ENCODE measurements at regions not wholly inside any gene's neighbourhood (a gene's known extent, or its start where the extent isn't known, plus 50 kb on each side); places are given as distances from the start of the nearest gene placed in this dataset.
"Not testable (repeated sequence)": the region's sequence is repeated elsewhere in the genome, so short reads cannot be mapped to it uniquely, and the experiment has no call there.

- no peak for DNase-seq (ENCODE audit: low read depth in 3 of 3)
Observed at GRCh38 chr14:106187216-106187615, 660.8 kb downstream of the TMEM121 start.

- not testable (repeated sequence) for DNase-seq (ENCODE audit: low read depth in 3 of 3)
Observed at GRCh38 chr14:106192701-106193100, 666.3 kb downstream of the TMEM121 start.

- DNase-seq (ENCODE audit: low read depth in 3 of 3), result peak; percentile 56 to 64 (median 57)
Observed at GRCh38 chr14:106196459-106196858, 670.1 kb downstream of the TMEM121 start.

GRCh38 chr14:106197264-106197663 is 670.9 kb downstream of the TMEM121 start:
- not testable (repeated sequence) for DNase-seq (ENCODE audit: low read depth in 3 of 3)

- no peak for DNase-seq (ENCODE audit: low read depth in 3 of 3)
Observed at GRCh38 chr14:106199097-106199496, 672.7 kb downstream of the TMEM121 start.

- no peak for DNase-seq (ENCODE audit: low read depth in 3 of 3)
Observed at GRCh38 chr14:106200541-106201315, 674.3 kb downstream of the TMEM121 start.

- no peak for DNase-seq (ENCODE audit: low read depth in 3 of 3)
Observed at GRCh38 chr14:106201376-106201775, 675.0 kb downstream of the TMEM121 start.

GRCh38 chr14:106203438-106203837 is 677.1 kb downstream of the TMEM121 start:
- DNase-seq (ENCODE audit: low read depth in 3 of 3), result no peak

- DNase-seq (ENCODE audit: low read depth in 3 of 3), result no peak
Observed at GRCh38 chr14:106204063-106204462, 677.7 kb downstream of the TMEM121 start.

- no peak for DNase-seq (ENCODE audit: low read depth in 3 of 3)
Observed at GRCh38 chr14:106207316-106207715, 680.9 kb downstream of the TMEM121 start.

- no peak for DNase-seq (ENCODE audit: low read depth in 3 of 3)
Observed at GRCh38 chr14:106208794-106209193, 682.4 kb downstream of the TMEM121 start.

- DNase-seq (ENCODE audit: low read depth in 3 of 3), result no peak
Observed at GRCh38 chr14:106209755-106210154, 683.4 kb downstream of the TMEM121 start.

GRCh38 chr14:106210650-106211049 is 684.3 kb downstream of the TMEM121 start:
- DNase-seq (ENCODE audit: low read depth in 3 of 3), result no peak

- DNase-seq (ENCODE audit: low read depth in 3 of 3), result no peak
Observed at GRCh38 chr14:106211334-106211900, 685.0 kb downstream of the TMEM121 start.

GRCh38 chr14:106215229-106215628 is 688.8 kb downstream of the TMEM121 start:
- DNase-seq (ENCODE audit: low read depth in 3 of 3), result no peak

- DNase-seq (ENCODE audit: low read depth in 3 of 3), result no peak
Observed at GRCh38 chr14:106216679-106217078, 690.3 kb downstream of the TMEM121 start.

- no peak for DNase-seq (ENCODE audit: low read depth in 3 of 3)
Observed at GRCh38 chr14:106218174-106218573, 691.8 kb downstream of the TMEM121 start.

- no peak for DNase-seq (ENCODE audit: low read depth in 3 of 3)
Observed at GRCh38 chr14:106222311-106222710, 695.9 kb downstream of the TMEM121 start.

- DNase-seq (ENCODE audit: low read depth in 3 of 3), result no peak
Observed at GRCh38 chr14:106222731-106223130, 696.3 kb downstream of the TMEM121 start.

- no peak for DNase-seq (ENCODE audit: low read depth in 3 of 3)
Observed at GRCh38 chr14:106227793-106228192, 701.4 kb downstream of the TMEM121 start.

GRCh38 chr14:106228541-106229158 is 702.3 kb downstream of the TMEM121 start:
- DNase-seq (ENCODE audit: low read depth in 3 of 3), result no peak

- DNase-seq (ENCODE audit: low read depth in 3 of 3), result no peak
Observed at GRCh38 chr14:106230071-106230470, 703.7 kb downstream of the TMEM121 start.

GRCh38 chr14:106233191-106233590 is 706.8 kb downstream of the TMEM121 start:
- not testable (repeated sequence) for DNase-seq (ENCODE audit: low read depth in 3 of 3)

All from stimulated activated CD4-positive, alpha-beta T cell treated with anti-CD3 and anti-CD28 coated beads, TNF-alpha, amount 100 ng/mL, for 48 hours (primary cell).